HL-60 (cell line): ENCODE measurements at regions not wholly inside any gene's neighbourhood (a gene's known extent, or its start where the extent isn't known, plus 50 kb on each side); places are given as distances from the start of the nearest gene placed in this dataset.

ENCODE experiments used
- DNase-seq, 2 experiments: peaks; one replicate each; pipeline ENCODE4 v3.0.0-alpha.2; 2010 to 2020; ENCODE audit warnings: low read depth in 1 of 2, low spot score in 1 of 2
- H3K27ac ChIP-seq: fragments of 250-450 bp; sonication (Bioruptor Pico); replicated peaks from 2 replicates; pipeline ENCODE4 v1.5.1; 2020; ENCODE audit warnings: mild to moderate bottlenecking, moderate library complexity
- H3K27me3 ChIP-seq: fragments of 250-450 bp; sonication (Bioruptor Pico); 2 replicates; pipeline ENCODE4 v1.5.1; 2021; ENCODE audit warnings: mild to moderate bottlenecking, moderate library complexity; ENCODE audit not compliant: insufficient read depth, poor library complexity, severe bottlenecking
- H3K4me3 ChIP-seq: replicated peaks from 2 replicates; pipeline ENCODE4 v1.5.1; 2011; ENCODE audit warnings: mild to moderate bottlenecking, control low read depth, low read length; ENCODE audit not compliant: insufficient read depth
- CTCF ChIP-seq: IDR thresholded peaks from one replicate; pipeline ENCODE4 v1.5.1; 2011; ENCODE audit warnings: low read length, control low read depth, inconsistent platforms; ENCODE audit not compliant: insufficient read depth
- GABPA ChIP-seq: IDR thresholded peaks from 2 replicates; pipeline ENCODE4 v1.6.1; 2012; ENCODE audit warnings: low read depth
- POLR2AphosphoS5 ChIP-seq: IDR thresholded peaks from 2 replicates; pipeline ENCODE4 v1.6.1; 2012; ENCODE audit warnings: low read depth
- REST ChIP-seq: IDR thresholded peaks from 2 replicates; pipeline ENCODE4 v1.6.1; 2012; ENCODE audit warnings: low read depth; ENCODE audit not compliant: insufficient replicate concordance
- SPI1 ChIP-seq: IDR thresholded peaks from 2 replicates; pipeline ENCODE4 v1.6.1; 2012; ENCODE audit warnings: low read depth, mild to moderate bottlenecking, borderline replicate concordance

- TF ChIP-seq POLR2AphosphoS5 (no peak), SPI1 (no peak), CTCF (no peak), REST (no peak)
- Histone ChIP-seq H3K27ac (peak overlapping the region; percentile 69), H3K4me3 (no peak overlapping the region), H3K27me3 (no peaks in the 10 kb centered on the region)
- DNase-seq = no peak
Measured at GRCh38 chr9:110028271-110028670, 179.7 kb downstream of the C9orf152 start.

- no peak for DNase-seq
- Histone ChIP-seq H3K27ac (peak overlapping the region; percentile 69), H3K27me3 (no peaks in the 10 kb centered on the region), H3K4me3 (no peak overlapping the region)
- TF ChIP-seq SPI1 = no peak
- TF ChIP-seq GABPA = no peak
- no peak for TF ChIP-seq CTCF
- no peak for TF ChIP-seq REST
- no peak for TF ChIP-seq POLR2AphosphoS5
Measured at GRCh38 chr9:110028676-110029075, 179.3 kb downstream of the C9orf152 start.

GRCh38 chr9:110029429-110029955, 178.5 kb downstream of the C9orf152 start:
- Histone ChIP-seq H3K27me3 (no peaks in the 10 kb centered on the region), H3K27ac (peak overlapping the region; percentile 75), H3K4me3 (no peak overlapping the region)
- DNase-seq = peak; percentile 78 to 93
- peak; percentile 69 for TF ChIP-seq POLR2AphosphoS5
- TF ChIP-seq SPI1 = no peak
- TF ChIP-seq CTCF = no peak
- TF ChIP-seq REST = peak; percentile 38
- no peak for TF ChIP-seq GABPA
